IPS-11a (cell line): ENCODE measurements at regions not wholly inside any gene's neighbourhood (a gene's known extent, or its start where the extent isn't known, plus 50 kb on each side); places are given as distances from the start of the nearest gene placed in this dataset.

ENCODE experiments used
- H3K4me3 ChIP-seq: one replicate; pipeline ENCODE4 v1.5.1; 2013; ENCODE audit warnings: low read depth, low read length, control low read depth

- no peak overlapping the region for H3K4me3 ChIP-seq
These were observed 843.9 kb upstream of the DPPA4 start for GRCh38 chr3:110181226-110181625.

GRCh38 chr3:110184536-110184935, 847.2 kb upstream of the DPPA4 start:
- H3K4me3 ChIP-seq = no peak overlapping the region

- H3K4me3 ChIP-seq = no peak overlapping the region
These were observed 855.7 kb upstream of the DPPA4 start for GRCh38 chr3:110193074-110193473.

GRCh38 chr3:110198717-110199587, 861.6 kb upstream of the DPPA4 start:
- no peak overlapping the region for H3K4me3 ChIP-seq

GRCh38 chr3:110199588-110199943, 862.2 kb upstream of the DPPA4 start:
- no peak overlapping the region for H3K4me3 ChIP-seq

GRCh38 chr3:110210086-110210660, 861.4 kb upstream of the NECTIN3 start:
- no peak overlapping the region for H3K4me3 ChIP-seq

- H3K4me3 ChIP-seq = no peak overlapping the region
These were observed 845.0 kb upstream of the NECTIN3 start for GRCh38 chr3:110226645-110227044.

- no peak overlapping the region for H3K4me3 ChIP-seq
These were observed 843.6 kb upstream of the NECTIN3 start for GRCh38 chr3:110227991-110228390.

- H3K4me3 ChIP-seq = no peak overlapping the region
These were observed 836.8 kb upstream of the NECTIN3 start for GRCh38 chr3:110234831-110235230.

GRCh38 chr3:110236976-110237610, 834.5 kb upstream of the NECTIN3 start:
- no peak overlapping the region for H3K4me3 ChIP-seq

- no peak overlapping the region for H3K4me3 ChIP-seq
These were observed 828.5 kb upstream of the NECTIN3 start for GRCh38 chr3:110243081-110243480.

GRCh38 chr3:110246796-110247376, 824.7 kb upstream of the NECTIN3 start:
- no peak overlapping the region for H3K4me3 ChIP-seq

GRCh38 chr3:110248666-110249065, 823.0 kb upstream of the NECTIN3 start:
- no peak overlapping the region for H3K4me3 ChIP-seq

- H3K4me3 ChIP-seq = no peak overlapping the region
These were observed 817.8 kb upstream of the NECTIN3 start for GRCh38 chr3:110253794-110254193.

- no peak overlapping the region for H3K4me3 ChIP-seq
These were observed 817.0 kb upstream of the NECTIN3 start for GRCh38 chr3:110254591-110254990.

- no peak overlapping the region for H3K4me3 ChIP-seq
These were observed 810.5 kb upstream of the NECTIN3 start for GRCh38 chr3:110261141-110261540.

GRCh38 chr3:110262896-110263295, 808.7 kb upstream of the NECTIN3 start:
- H3K4me3 ChIP-seq = no peak overlapping the region

GRCh38 chr3:110265302-110265701, 806.3 kb upstream of the NECTIN3 start:
- no peak overlapping the region for H3K4me3 ChIP-seq

- no peak overlapping the region for H3K4me3 ChIP-seq
These were observed 804.2 kb upstream of the NECTIN3 start for GRCh38 chr3:110267304-110267845.

- no peak overlapping the region for H3K4me3 ChIP-seq
These were observed 799.1 kb upstream of the NECTIN3 start for GRCh38 chr3:110272525-110272924.

GRCh38 chr3:110291886-110292501, 779.6 kb upstream of the NECTIN3 start:
- no peak overlapping the region for H3K4me3 ChIP-seq
